ENCODE measurements at regions not wholly inside any gene's neighbourhood (a gene's known extent, or its start where the extent isn't known, plus 50 kb on each side); places are given as distances from the start of the nearest gene placed in this dataset.

GRCh38 chr9:3768712-3769457 lies 243.1 kb upstream of the RFX3 start:
- TF ChIP-seq TAF1 (IDR thresholded peaks at IDR 0.05; ENCODE audit: low read depth) (no peak), REST (IDR thresholded peaks at IDR 0.05; ENCODE audit: low read depth) (no peak), NFIC (IDR thresholded peaks at IDR 0.05) (no peak), CEBPB (IDR thresholded peaks at IDR 0.05) (no peak), TEAD4 (IDR thresholded peaks at IDR 0.05) (no peak), RAD21 (IDR thresholded peaks at IDR 0.05; ENCODE audit: low read depth) (no peak), EGR1 (IDR thresholded peaks at IDR 0.05) (no peak), EP300 (IDR thresholded peaks at IDR 0.05; ENCODE audit: borderline replicate concordance) (no peak), YY1 (IDR thresholded peaks at IDR 0.05; ENCODE audit: low read depth) (no peak), TCF12 (IDR thresholded peaks at IDR 0.05; ENCODE audit: low read depth) (no peak), CREB1 (IDR thresholded peaks at IDR 0.05; ENCODE audit: low read depth) (no peak), MAX (IDR thresholded peaks at IDR 0.05) (no peak), FOXM1 (IDR thresholded peaks at IDR 0.05; ENCODE audit: borderline replicate concordance, low read depth) (no peak)

All from Ishikawa (cell line).